ENCODE measurements at regions not wholly inside any gene's neighbourhood (a gene's known extent, or its start where the extent isn't known, plus 50 kb on each side); places are given as distances from the start of the nearest gene placed in this dataset.
A peak's percentile ranks its signal among the peaks of the same experiment; 100 is the strongest.

DNA sequence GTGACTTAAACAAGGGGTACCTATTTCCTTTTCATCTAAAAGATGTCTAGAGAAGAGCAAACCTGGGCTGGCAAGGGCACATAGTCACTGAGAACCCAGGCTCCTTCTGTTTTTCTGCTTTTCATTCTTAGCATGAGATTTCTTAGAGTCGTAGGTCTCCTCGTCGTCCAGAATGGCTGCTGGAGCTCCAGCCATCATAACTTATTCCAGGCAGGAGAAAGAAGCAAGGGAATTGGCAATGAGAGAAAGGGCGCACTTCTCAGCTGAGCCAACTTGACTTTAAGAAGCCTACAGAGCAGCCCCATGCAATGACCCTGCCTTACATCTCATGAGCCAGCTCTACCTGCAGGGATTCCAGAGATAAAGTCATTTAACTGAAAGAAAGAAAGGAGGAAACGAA is 213.4 kb downstream of the BMP7 start:
- Histone ChIP-seq H3K36me3 (ENCODE audit: control insufficient read depth, insufficient read depth, low read length) (no peaks in the 10 kb centered on the region), H3K27me3 (ENCODE audit: control insufficient read depth, insufficient read depth, low read length) (no peaks in the 10 kb centered on the region), H3K9me3 (ENCODE audit: control insufficient read depth in 2 of 2, low read length in 2 of 2) (no peaks in the 10 kb centered on the region), H3K27ac (ENCODE audit: insufficient read depth, low read length, poor library complexity, severe bottlenecking) (no peak overlapping the region), H3K4me1 (ENCODE audit: control insufficient read depth, insufficient read depth, low read length, poor library complexity, severe bottlenecking) (no peaks in the 10 kb centered on the region), H3K4me3 (ENCODE audit: low read depth, low read length) (no peak overlapping the region)
- peaks cover 0 to 5% (median 0%) of the 10 kb centered on the region in 7 donors for H3K9me3 Mint-ChIP-seq
- no peak overlapping the region for H3K27ac Mint-ChIP-seq
- DNase-seq (no peak), ATAC-seq (ENCODE audit: low read depth in 2 of 2) (no peak)
- peaks cover 7% of the 10 kb centered on the region for H3K27me3 Mint-ChIP-seq
- no peaks in the 10 kb centered on the region for H3K36me3 Mint-ChIP-seq
- no peaks in the 10 kb centered on the region for H3K4me1 Mint-ChIP-seq
- peak overlapping the region in 1 of 4 donors; percentile 1 for H3K4me3 Mint-ChIP-seq

DNA sequence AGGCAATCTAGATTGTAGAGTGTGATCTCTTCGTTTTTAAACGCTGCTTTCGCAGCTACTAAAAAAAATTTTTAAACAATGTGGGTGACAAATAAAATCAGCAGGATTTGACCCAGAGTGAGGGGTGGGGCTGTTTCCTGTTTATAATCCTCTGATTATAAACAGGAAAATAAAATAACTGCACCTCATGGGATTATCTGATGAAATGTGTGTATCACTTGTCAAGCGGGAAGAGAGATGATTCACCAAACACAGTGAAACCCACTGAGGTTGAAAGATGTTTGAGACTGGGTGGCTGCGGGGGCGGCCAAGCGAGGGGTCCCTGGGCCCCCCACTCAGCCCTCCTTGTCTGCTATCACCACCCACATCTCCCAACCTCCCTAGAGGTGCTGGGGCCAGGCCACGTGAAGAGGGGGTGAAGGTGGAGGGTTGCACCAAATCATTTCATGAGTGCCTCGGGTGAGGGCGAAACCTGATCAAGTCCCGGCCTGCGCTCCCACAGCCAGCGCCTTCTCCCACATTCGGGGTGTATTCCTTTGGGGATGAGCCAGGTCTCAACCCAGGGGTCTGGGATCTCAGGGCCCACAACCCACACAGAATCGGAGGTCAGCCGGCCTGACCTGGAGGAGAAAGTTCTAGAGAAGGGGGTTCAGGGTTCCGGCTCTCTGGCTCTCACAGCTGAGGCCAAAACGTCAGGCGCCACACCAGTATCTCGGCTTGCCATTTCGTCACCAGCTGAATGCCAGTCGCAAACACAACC is 212.5 kb downstream of the BMP7 start:
- ATAC-seq (ENCODE audit: low read depth in 2 of 2) (no peak), DNase-seq (no peak)
- peaks cover 0 to 5% (median 0%) of the 10 kb centered on the region in 7 donors for H3K9me3 Mint-ChIP-seq
- H3K4me3 Mint-ChIP-seq: no peak overlapping the region
- no peaks in the 10 kb centered on the region for H3K4me1 ChIP-seq (ENCODE audit: control insufficient read depth, insufficient read depth, low read length, poor library complexity, severe bottlenecking)
- H3K27ac ChIP-seq (ENCODE audit: insufficient read depth, low read length, poor library complexity, severe bottlenecking): no peak overlapping the region
- H3K4me1 Mint-ChIP-seq: no peaks in the 10 kb centered on the region
- no peaks in the 10 kb centered on the region for H3K9me3 ChIP-seq (ENCODE audit: control insufficient read depth in 2 of 2, low read length in 2 of 2)
- H3K27me3 ChIP-seq (ENCODE audit: control insufficient read depth, insufficient read depth, low read length): no peaks in the 10 kb centered on the region
- H3K36me3 Mint-ChIP-seq: no peaks in the 10 kb centered on the region
- no peak overlapping the region for H3K4me3 ChIP-seq (ENCODE audit: low read depth, low read length)
- H3K27ac Mint-ChIP-seq: no peak overlapping the region
- no peaks in the 10 kb centered on the region for H3K36me3 ChIP-seq (ENCODE audit: control insufficient read depth, insufficient read depth, low read length)
- H3K27me3 Mint-ChIP-seq: peaks cover 13% of the 10 kb centered on the region

DNA sequence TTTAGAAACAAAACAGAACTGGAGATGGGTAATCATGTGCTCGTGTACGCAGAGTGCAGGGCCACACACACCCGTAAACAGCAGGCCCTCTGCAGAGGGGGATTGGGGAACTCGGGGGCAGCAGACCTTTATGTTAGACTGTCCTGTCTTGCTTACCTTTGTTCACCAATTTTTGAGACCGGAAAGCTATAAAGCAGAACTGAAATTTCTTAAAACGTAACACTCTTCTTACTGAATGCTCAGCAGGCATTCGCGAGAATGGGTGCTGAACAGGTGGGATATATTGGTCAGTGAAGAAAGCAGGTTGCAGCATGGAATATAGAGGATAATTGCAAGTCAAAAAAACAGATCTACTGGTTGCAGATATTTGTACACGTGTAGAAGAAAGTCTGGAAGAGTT is 211.1 kb downstream of the BMP7 start:
- Mint-ChIP-seq H3K4me3 (no peak overlapping the region), H3K27ac (no peak overlapping the region), H3K27me3 (peaks cover 19% of the 10 kb centered on the region), H3K36me3 (no peaks in the 10 kb centered on the region), H3K9me3 (peaks cover 0 to 5% (median 0%) of the 10 kb centered on the region in 7 donors), H3K4me1 (peaks cover 0 to 2% (median 0%) of the 10 kb centered on the region in 4 donors)
- ATAC-seq (ENCODE audit: low read depth in 2 of 2): no peak
- no peak overlapping the region for H3K4me3 ChIP-seq (ENCODE audit: low read depth, low read length)
- H3K9me3 ChIP-seq (ENCODE audit: control insufficient read depth in 2 of 2, low read length in 2 of 2): no peaks in the 10 kb centered on the region
- H3K36me3 ChIP-seq (ENCODE audit: control insufficient read depth, insufficient read depth, low read length): no peaks in the 10 kb centered on the region
- H3K27ac ChIP-seq (ENCODE audit: insufficient read depth, low read length, poor library complexity, severe bottlenecking): no peak overlapping the region
- H3K27me3 ChIP-seq (ENCODE audit: control insufficient read depth, insufficient read depth, low read length): no peaks in the 10 kb centered on the region
- no peak for DNase-seq
- no peaks in the 10 kb centered on the region for H3K4me1 ChIP-seq (ENCODE audit: control insufficient read depth, insufficient read depth, low read length, poor library complexity, severe bottlenecking)

DNA sequence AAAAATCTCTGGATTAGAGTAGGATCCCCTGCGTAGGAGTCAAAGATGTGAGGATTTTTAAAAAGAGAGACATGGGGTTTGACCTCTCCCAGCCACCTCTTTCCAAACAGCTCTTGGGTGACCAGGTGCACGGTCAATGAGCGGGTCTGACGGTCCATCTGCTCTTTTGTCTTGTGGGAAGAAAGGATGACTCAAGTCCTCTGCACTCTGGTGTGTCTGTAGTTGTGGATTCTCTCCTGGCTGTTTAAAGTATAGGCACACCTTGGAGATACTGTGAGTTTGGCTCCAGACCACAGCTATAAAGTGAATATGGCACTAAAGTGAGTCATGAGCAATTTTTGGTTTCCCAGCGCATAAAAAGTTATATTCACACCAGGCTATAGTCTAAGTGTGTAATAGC is 209.8 kb downstream of the BMP7 start:
- H3K4me1 ChIP-seq (ENCODE audit: control insufficient read depth, insufficient read depth, low read length, poor library complexity, severe bottlenecking): no peaks in the 10 kb centered on the region
- no peaks in the 10 kb centered on the region for H3K36me3 ChIP-seq (ENCODE audit: control insufficient read depth, insufficient read depth, low read length)
- no peaks in the 10 kb centered on the region for H3K27me3 ChIP-seq (ENCODE audit: control insufficient read depth, insufficient read depth, low read length)
- Mint-ChIP-seq H3K27ac (no peak overlapping the region), H3K4me3 (no peak overlapping the region), H3K9me3 (peaks cover 0 to 5% (median 0%) of the 10 kb centered on the region in 7 donors), H3K4me1 (peaks cover 0 to 2% (median 0%) of the 10 kb centered on the region in 4 donors), H3K36me3 (no peaks in the 10 kb centered on the region), H3K27me3 (peaks cover 29% of the 10 kb centered on the region)
- H3K27ac ChIP-seq (ENCODE audit: insufficient read depth, low read length, poor library complexity, severe bottlenecking): no peak overlapping the region
- no peak for DNase-seq
- ATAC-seq (ENCODE audit: low read depth in 2 of 2): no peak
- no peak overlapping the region for H3K4me3 ChIP-seq (ENCODE audit: low read depth, low read length)
- H3K9me3 ChIP-seq (ENCODE audit: control insufficient read depth in 2 of 2, low read length in 2 of 2): no peaks in the 10 kb centered on the region

DNA sequence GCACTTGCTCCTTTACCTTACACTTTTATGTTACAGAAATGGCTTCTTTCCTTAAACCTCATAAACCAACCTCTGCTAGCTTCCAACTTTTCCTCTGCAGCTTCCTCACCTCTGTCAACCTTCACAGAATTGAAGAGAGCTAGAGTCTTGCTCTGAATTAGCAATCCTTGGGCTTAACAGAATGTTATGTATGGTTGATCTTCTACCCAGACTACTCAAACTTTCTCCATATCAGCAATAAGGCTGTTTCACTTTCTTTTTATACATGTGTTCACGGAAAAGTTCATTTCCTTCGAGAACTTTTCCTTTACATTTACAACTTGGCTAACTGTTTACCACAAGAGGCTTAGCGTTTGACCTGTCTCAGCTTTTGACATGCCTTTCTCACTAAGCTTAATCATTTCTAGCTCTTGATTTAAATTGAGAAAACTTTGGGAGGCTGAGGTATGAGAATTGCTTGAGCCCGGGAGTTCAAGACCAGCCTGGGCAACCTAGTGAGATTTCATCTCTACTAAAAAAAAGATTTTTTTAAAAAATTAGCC is 207.3 kb downstream of the BMP7 start:
- no peak overlapping the region for H3K27ac ChIP-seq (ENCODE audit: insufficient read depth, low read length, poor library complexity, severe bottlenecking)
- no peaks in the 10 kb centered on the region for H3K4me1 ChIP-seq (ENCODE audit: control insufficient read depth, insufficient read depth, low read length, poor library complexity, severe bottlenecking)
- no peaks in the 10 kb centered on the region for H3K27me3 ChIP-seq (ENCODE audit: control insufficient read depth, insufficient read depth, low read length)
- Mint-ChIP-seq H3K27me3 (peaks cover 37% of the 10 kb centered on the region), H3K27ac (peak overlapping the region in 1 of 3 donors; percentile 38), H3K9me3 (peaks cover 0 to 2% (median 0%) of the 10 kb centered on the region in 7 donors), H3K36me3 (no peaks in the 10 kb centered on the region), H3K4me1 (peaks cover 0 to 2% (median 0%) of the 10 kb centered on the region in 4 donors), H3K4me3 (no peak overlapping the region)
- ATAC-seq (ENCODE audit: low read depth in 2 of 2) (no peak), DNase-seq (no peak)
- no peaks in the 10 kb centered on the region for H3K36me3 ChIP-seq (ENCODE audit: control insufficient read depth, insufficient read depth, low read length)
- no peaks in the 10 kb centered on the region for H3K9me3 ChIP-seq (ENCODE audit: control insufficient read depth in 2 of 2, low read length in 2 of 2)
- peak overlapping the region; percentile 37 for H3K4me3 ChIP-seq (ENCODE audit: low read depth, low read length)

DNA sequence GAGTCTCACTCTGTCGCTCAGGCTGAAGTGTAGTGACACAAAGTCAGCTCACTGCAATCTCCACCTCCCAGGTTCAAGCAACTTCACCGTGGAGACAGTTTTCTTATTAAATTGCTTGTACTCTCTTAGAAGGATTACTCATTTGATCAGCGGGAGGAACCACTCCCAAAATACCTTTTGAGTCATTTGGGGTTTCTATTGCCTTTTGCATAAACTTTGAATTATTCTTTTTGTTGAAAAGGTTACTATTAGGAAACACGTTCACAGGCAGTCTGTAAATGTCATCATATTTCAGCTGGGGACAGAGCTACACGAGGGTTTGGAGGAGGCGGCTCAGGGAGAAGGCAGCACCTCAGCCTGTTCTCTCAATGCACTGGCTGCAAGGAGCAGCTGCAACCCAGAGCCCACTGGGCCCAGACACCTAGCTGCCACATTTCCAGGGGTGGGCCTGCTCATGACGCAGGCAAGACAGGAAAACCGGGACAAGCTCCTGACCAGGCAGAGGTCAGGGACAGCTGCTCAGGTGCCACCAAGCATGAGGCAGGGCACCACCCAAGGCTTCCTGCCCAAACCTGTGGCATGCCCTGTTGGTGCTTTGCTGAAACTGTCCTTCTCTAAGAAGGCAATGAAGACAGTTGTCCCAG is 205.9 kb downstream of the BMP7 start:
- Mint-ChIP-seq H3K36me3 (no peaks in the 10 kb centered on the region), H3K4me1 (peaks cover 0 to 2% (median 0%) of the 10 kb centered on the region in 4 donors), H3K27ac (no peak overlapping the region), H3K27me3 (peaks cover 37% of the 10 kb centered on the region), H3K9me3 (peaks cover 0 to 2% (median 0%) of the 10 kb centered on the region in 7 donors), H3K4me3 (no peak overlapping the region)
- no peaks in the 10 kb centered on the region for H3K4me1 ChIP-seq (ENCODE audit: control insufficient read depth, insufficient read depth, low read length, poor library complexity, severe bottlenecking)
- no peak overlapping the region for H3K27ac ChIP-seq (ENCODE audit: insufficient read depth, low read length, poor library complexity, severe bottlenecking)
- no peak overlapping the region for H3K4me3 ChIP-seq (ENCODE audit: low read depth, low read length)
- no peaks in the 10 kb centered on the region for H3K36me3 ChIP-seq (ENCODE audit: control insufficient read depth, insufficient read depth, low read length)
- DNase-seq (no peak), ATAC-seq (ENCODE audit: low read depth in 2 of 2) (no peak)
- H3K27me3 ChIP-seq (ENCODE audit: control insufficient read depth, insufficient read depth, low read length): no peaks in the 10 kb centered on the region
- H3K9me3 ChIP-seq (ENCODE audit: control insufficient read depth in 2 of 2, low read length in 2 of 2): no peaks in the 10 kb centered on the region

DNA sequence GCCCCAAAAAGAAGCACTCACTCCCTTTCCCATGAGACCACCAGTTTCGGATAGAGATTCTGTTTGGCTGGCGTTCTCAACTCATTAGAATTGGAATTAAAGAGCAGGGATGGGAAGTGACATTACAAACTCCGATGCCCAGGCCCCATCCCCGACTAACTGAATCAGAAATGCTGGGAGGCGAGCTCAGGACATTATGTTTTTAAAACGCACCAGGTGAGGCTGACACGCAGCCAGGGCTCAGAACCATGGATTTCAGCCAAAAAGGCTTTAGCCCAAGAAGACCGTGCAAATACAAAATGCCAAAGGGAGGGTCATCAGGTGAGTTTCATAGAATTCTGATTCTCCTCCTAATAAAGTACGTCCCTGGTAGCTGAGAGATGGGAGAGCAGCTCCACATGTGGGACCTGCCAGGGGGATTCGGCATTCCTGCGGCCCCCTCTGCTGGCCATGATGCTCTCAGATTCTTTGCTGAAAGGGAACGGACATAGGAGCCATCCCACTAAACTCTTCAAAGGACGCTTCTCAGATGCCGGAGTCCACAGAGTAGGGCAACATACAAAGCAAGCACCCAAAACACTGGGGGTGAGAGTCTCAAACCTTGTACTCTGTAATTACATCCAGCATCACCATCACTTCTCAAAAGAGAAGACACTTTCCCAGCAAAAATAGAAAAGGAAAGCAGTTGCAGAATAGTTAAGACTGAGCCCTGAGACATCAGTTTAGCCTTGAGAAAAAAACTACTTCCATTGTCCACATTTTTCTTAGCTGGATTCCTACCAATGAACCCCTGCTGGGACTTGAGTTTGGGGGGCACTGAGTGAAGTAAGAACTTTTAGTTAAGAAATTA is 205.2 kb downstream of the BMP7 start:
- no peak overlapping the region for H3K4me3 Mint-ChIP-seq
- H3K27me3 Mint-ChIP-seq: peaks cover 42% of the 10 kb centered on the region
- peaks cover 0 to 2% (median 0%) of the 10 kb centered on the region in 7 donors for H3K9me3 Mint-ChIP-seq
- H3K27ac ChIP-seq (ENCODE audit: insufficient read depth, low read length, poor library complexity, severe bottlenecking): no peak overlapping the region
- no peaks in the 10 kb centered on the region for H3K36me3 Mint-ChIP-seq
- ATAC-seq (ENCODE audit: low read depth in 2 of 2) (no peak), DNase-seq (no peak)
- no peak overlapping the region for H3K4me3 ChIP-seq (ENCODE audit: low read depth, low read length)
- H3K9me3 ChIP-seq (ENCODE audit: control insufficient read depth in 2 of 2, low read length in 2 of 2): no peaks in the 10 kb centered on the region
- H3K36me3 ChIP-seq (ENCODE audit: control insufficient read depth, insufficient read depth, low read length): no peaks in the 10 kb centered on the region
- peaks cover 0 to 2% (median 0%) of the 10 kb centered on the region in 4 donors for H3K4me1 Mint-ChIP-seq
- H3K27me3 ChIP-seq (ENCODE audit: control insufficient read depth, insufficient read depth, low read length): no peaks in the 10 kb centered on the region
- H3K27ac Mint-ChIP-seq: no peak overlapping the region
- no peaks in the 10 kb centered on the region for H3K4me1 ChIP-seq (ENCODE audit: control insufficient read depth, insufficient read depth, low read length, poor library complexity, severe bottlenecking)
